CD14-positive monocyte (primary cell): ENCODE measurements at regions not wholly inside any gene's neighbourhood (a gene's known extent, or its start where the extent isn't known, plus 50 kb on each side); places are given as distances from the start of the nearest gene placed in this dataset.
"Not testable (repeated sequence)": the region's sequence is repeated elsewhere in the genome, so short reads cannot be mapped to it uniquely, and the experiment has no call there.

ENCODE experiments used
- DNase-seq, 3 donors: peaks; one replicate each; pipeline ENCODE4 v3.0.0-alpha.2; 2011 to 2022
- H2AFZ ChIP-seq: 2 replicates; pipeline ENCODE4 v1.6.0; 2012; ENCODE audit warnings: mild to moderate bottlenecking, low read depth, low read length, inconsistent platforms; ENCODE audit not compliant: insufficient read depth, poor library complexity, severe bottlenecking
- H3K27ac ChIP-seq, 2 donors: 1 replicate in 1 of 2; 2 replicates in 1 of 2; pipeline ENCODE4 v1.5.1; 2012 to 2013; ENCODE audit warnings: low read length in 2 of 2, control low read depth in 1 of 2, inconsistent platforms in 1 of 2, low read depth in 1 of 2, mild to moderate bottlenecking in 1 of 2
- H3K27me3 ChIP-seq, 2 donors: one replicate each; pipeline versions ENCODE4 v1.6.0 to v1.6.1; 2011 to 2013; ENCODE audit warnings: low read length in 2 of 2; ENCODE audit not compliant: control insufficient read depth in 2 of 2, insufficient read depth in 2 of 2
- H3K36me3 ChIP-seq, 2 donors: replicated peaks in 1 of 2; 1 replicate in 1 of 2; 2 replicates in 1 of 2; pipeline versions ENCODE4 v1.5.1 to v1.6.1; 2012 to 2013; ENCODE audit warnings: low read length in 2 of 2, control low read depth in 1 of 2, inconsistent platforms in 1 of 2, mild to moderate bottlenecking in 1 of 2; ENCODE audit not compliant: insufficient read depth in 2 of 2, control insufficient read depth in 1 of 2
- H3K4me1 ChIP-seq, 2 donors: 1 replicate in 1 of 2; 2 replicates in 1 of 2; pipeline versions ENCODE4 v1.5.1 to v1.6.1; 2012 to 2013; ENCODE audit warnings: low read length in 2 of 2, control low read depth in 1 of 2, inconsistent platforms in 1 of 2, mild to moderate bottlenecking in 1 of 2, moderate library complexity in 1 of 2; ENCODE audit not compliant: insufficient read depth in 2 of 2, control insufficient read depth in 1 of 2
- H3K4me2 ChIP-seq: replicated peaks from 2 replicates; pipeline ENCODE3; 2012; ENCODE audit warnings: low read length, moderate library complexity, mild to moderate bottlenecking; ENCODE audit not compliant: poor library complexity, severe bottlenecking; ENCODE audit errors: extremely low read depth
- H3K4me3 ChIP-seq, 3 experiments: fragments of 200-600 bp in 1 of 3; sonication (generic) in 1 of 3; replicated peaks in 1 of 3; 1 replicate in 2 of 3; 2 replicates in 1 of 3; pipeline ENCODE4 v1.5.1; 2011 to 2013; ENCODE audit warnings: low read length in 3 of 3, mild to moderate bottlenecking in 3 of 3, control low read depth in 2 of 3, low read depth in 2 of 3, inconsistent platforms in 1 of 3, moderate library complexity in 1 of 3
- H3K79me2 ChIP-seq: 2 replicates; pipeline ENCODE4 v1.6.0; 2012; ENCODE audit warnings: mild to moderate bottlenecking, control low read depth, inconsistent platforms, low read length, moderate library complexity; ENCODE audit not compliant: insufficient read depth
- H3K9ac ChIP-seq: 2 replicates; pipeline ENCODE4 v1.6.0; 2017; ENCODE audit warnings: low read length, mild to moderate bottlenecking; ENCODE audit not compliant: insufficient read depth, poor library complexity, severe bottlenecking
- H3K9me3 ChIP-seq, 2 donors: replicated peaks in 1 of 2; 1 replicate in 1 of 2; 2 replicates in 1 of 2; pipeline versions ENCODE4 v1.5.1 to v1.6.1; 2012 to 2013; ENCODE audit warnings: low read length in 2 of 2, control low read depth in 1 of 2; ENCODE audit not compliant: control insufficient read depth in 1 of 2, insufficient read depth in 1 of 2
- H4K20me1 ChIP-seq: 2 replicates; pipeline ENCODE4 v1.6.0; 2012; ENCODE audit warnings: mild to moderate bottlenecking, low read length, control low read depth, moderate library complexity; ENCODE audit not compliant: insufficient read depth
- H3K27ac Mint-ChIP-seq, 7 donors: one replicate each; pipeline ENCODE4 v1.8.0; 2020; ENCODE audit warnings: mild to moderate bottlenecking in 7 of 7, mixed read lengths in 7 of 7, moderate library complexity in 6 of 7, inconsistent platforms in 2 of 7
- H3K27me3 Mint-ChIP-seq, 3 donors: one replicate each; pipeline ENCODE4 v1.8.0; 2021 to 2022; ENCODE audit warnings: low read depth in 3 of 3, mild to moderate bottlenecking in 3 of 3, mixed read lengths in 3 of 3, moderate library complexity in 3 of 3, inconsistent platforms in 1 of 3
- H3K36me3 Mint-ChIP-seq, 2 donors: one replicate each; pipeline ENCODE4 v1.8.0; 2020; ENCODE audit warnings: mixed read lengths in 2 of 2, inconsistent platforms in 1 of 2, mild to moderate bottlenecking in 1 of 2
- H3K4me1 Mint-ChIP-seq: one replicate; pipeline ENCODE4 v1.8.0; 2020; ENCODE audit warnings: mild to moderate bottlenecking, mixed read lengths
- H3K4me3 Mint-ChIP-seq, 2 donors: one replicate each; pipeline ENCODE4 v1.8.0; 2020; ENCODE audit warnings: mild to moderate bottlenecking in 2 of 2, mixed read lengths in 2 of 2, moderate library complexity in 1 of 2
- H3K9me3 Mint-ChIP-seq, 7 donors: one replicate each; pipeline ENCODE4 v1.8.0; 2020 to 2022; ENCODE audit warnings: mixed read lengths in 7 of 7, mild to moderate bottlenecking in 6 of 7, moderate library complexity in 6 of 7, inconsistent platforms in 2 of 7
- WGBS: methylation state at CpG from one replicate; pipeline ENCODE4 v1.1.5; 2013; ENCODE audit warnings: missing lambda C conversion rate; ENCODE audit not compliant: insufficient coverage; 5-methylcytosine and 5-hydroxymethylcytosine counted together
- intact Hi-C, 2 donors: fragments of 100-400 bp; cut with micrococcal nuclease; formaldehyde crosslinking; loops; one replicate each; pipeline versions ENCODE4 v1.15.0 to v1.15.1; 2023
- TF ChIP-seq, protein P1 (sequence below): fragments of 200-600 bp; IDR thresholded peaks from one replicate; pipeline ENCODE4 v1.8.0; 2022; ENCODE audit warnings: antibody characterized with exemption, mild to moderate bottlenecking

GRCh38 chr1:199029401-199029800, 390.6 kb downstream of the PTPRC start:
- no peaks in the 10 kb centered on the region for H3K36me3 Mint-ChIP-seq
- intact Hi-C loops = no loop called here
- H3K9me3 ChIP-seq = peaks cover 0 to 7% of the 10 kb centered on the region in 2 donors
- H3K27ac ChIP-seq = no peak overlapping the region
- H3K27me3 Mint-ChIP-seq = peaks cover 0 to 1% (median 0%) of the 10 kb centered on the region in 3 donors
- no peaks in the 10 kb centered on the region for H3K79me2 ChIP-seq
- 83% methylated on average over 1 of the region's 2 CpGs for WGBS
- no peak overlapping the region for H3K4me3 ChIP-seq
- no peaks in the 10 kb centered on the region for H3K27me3 ChIP-seq
- H3K27ac Mint-ChIP-seq = no peak overlapping the region
- no peak overlapping the region for H3K4me2 ChIP-seq
- no peak overlapping the region for H3K4me3 Mint-ChIP-seq
- H2AFZ ChIP-seq = no peak overlapping the region
- DNase-seq = no peak
- H3K9me3 Mint-ChIP-seq = peaks cover 9 to 22% (median 11%) of the 10 kb centered on the region in 7 donors
- no peaks in the 10 kb centered on the region for H4K20me1 ChIP-seq
- no peaks in the 10 kb centered on the region for H3K36me3 ChIP-seq
- no peaks in the 10 kb centered on the region for H3K4me1 Mint-ChIP-seq
- H3K9ac ChIP-seq = no peak overlapping the region
- TF ChIP-seq, protein P1, sequence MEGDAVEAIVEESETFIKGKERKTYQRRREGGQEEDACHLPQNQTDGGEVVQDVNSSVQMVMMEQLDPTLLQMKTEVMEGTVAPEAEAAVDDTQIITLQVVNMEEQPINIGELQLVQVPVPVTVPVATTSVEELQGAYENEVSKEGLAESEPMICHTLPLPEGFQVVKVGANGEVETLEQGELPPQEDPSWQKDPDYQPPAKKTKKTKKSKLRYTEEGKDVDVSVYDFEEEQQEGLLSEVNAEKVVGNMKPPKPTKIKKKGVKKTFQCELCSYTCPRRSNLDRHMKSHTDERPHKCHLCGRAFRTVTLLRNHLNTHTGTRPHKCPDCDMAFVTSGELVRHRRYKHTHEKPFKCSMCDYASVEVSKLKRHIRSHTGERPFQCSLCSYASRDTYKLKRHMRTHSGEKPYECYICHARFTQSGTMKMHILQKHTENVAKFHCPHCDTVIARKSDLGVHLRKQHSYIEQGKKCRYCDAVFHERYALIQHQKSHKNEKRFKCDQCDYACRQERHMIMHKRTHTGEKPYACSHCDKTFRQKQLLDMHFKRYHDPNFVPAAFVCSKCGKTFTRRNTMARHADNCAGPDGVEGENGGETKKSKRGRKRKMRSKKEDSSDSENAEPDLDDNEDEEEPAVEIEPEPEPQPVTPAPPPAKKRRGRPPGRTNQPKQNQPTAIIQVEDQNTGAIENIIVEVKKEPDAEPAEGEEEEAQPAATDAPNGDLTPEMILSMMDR = no peak
- no peaks in the 10 kb centered on the region for H3K4me1 ChIP-seq

DNA sequence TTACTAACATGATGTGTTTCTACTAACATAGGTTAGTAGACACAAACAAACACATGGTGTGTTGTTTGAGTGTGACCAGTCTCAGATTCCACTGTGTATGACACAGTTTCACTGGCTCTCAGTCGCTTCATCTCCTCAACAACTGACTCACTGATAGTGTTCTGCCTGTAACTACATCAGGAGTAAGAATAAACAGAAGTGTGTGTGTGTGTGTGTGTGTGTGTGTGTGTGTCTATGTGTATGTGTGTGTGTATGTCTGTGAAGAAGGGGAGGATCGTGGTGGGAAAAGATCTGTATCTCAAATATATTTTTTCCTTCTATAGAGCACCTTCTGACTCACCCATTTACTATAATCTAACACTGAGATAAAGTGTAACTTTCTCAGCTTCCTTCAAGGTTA, 391.0 kb downstream of the PTPRC start:
- no peak for DNase-seq
- no CpG with 5 or more reads among the region's 2 CpGs for WGBS
- Histone ChIP-seq H3K4me1 (no peaks in the 10 kb centered on the region), H3K36me3 (no peaks in the 10 kb centered on the region), H3K4me2 (no peak overlapping the region), H3K27me3 (no peaks in the 10 kb centered on the region), H3K4me3 (no peak overlapping the region), H4K20me1 (no peaks in the 10 kb centered on the region), H3K27ac (no peak overlapping the region), H3K79me2 (no peaks in the 10 kb centered on the region), H3K9ac (no peak overlapping the region), H3K9me3 (peaks cover 0 to 7% of the 10 kb centered on the region in 2 donors), H2AFZ (no peak overlapping the region)
- intact Hi-C loops = no loop called here
- Mint-ChIP-seq H3K27me3 (peaks cover 0 to 1% (median 0%) of the 10 kb centered on the region in 3 donors), H3K36me3 (no peaks in the 10 kb centered on the region), H3K4me1 (no peaks in the 10 kb centered on the region), H3K4me3 (no peak overlapping the region), H3K27ac (no peak overlapping the region), H3K9me3 (peaks cover 9 to 22% (median 11%) of the 10 kb centered on the region in 7 donors)
- TF ChIP-seq, protein P1 = no peak

- H4K20me1 ChIP-seq, DNase-seq, H3K4me2 ChIP-seq, intact Hi-C loops, H3K27ac Mint-ChIP-seq, H3K27ac ChIP-seq, H3K27me3 ChIP-seq, H3K9me3 ChIP-seq, H3K36me3 ChIP-seq, H3K79me2 ChIP-seq, H3K36me3 Mint-ChIP-seq, H3K4me1 ChIP-seq, H3K27me3 Mint-ChIP-seq, H3K9ac ChIP-seq, H3K4me1 Mint-ChIP-seq, H2AFZ ChIP-seq, H3K4me3 ChIP-seq, H3K4me3 Mint-ChIP-seq: not testable (repeated sequence)
- H3K9me3 Mint-ChIP-seq = peaks cover 9 to 24% (median 11%) of the 10 kb centered on the region in 7 donors
- 100% methylated on average over 1 of the region's 2 CpGs for WGBS
Observed at GRCh38 chr1:199030541-199030940, 391.7 kb downstream of the PTPRC start.
